Trophoblast cell (in vitro differentiated cells and primary cell): ENCODE measurements at regions not wholly inside any gene's neighbourhood (a gene's known extent, or its start where the extent isn't known, plus 50 kb on each side); places are given as distances from the start of the nearest gene placed in this dataset.

Experiments
- DNase-seq, 2 donors: peaks; one replicate each; pipeline ENCODE4 v3.0.0-alpha.2; 2016
- H2AFZ ChIP-seq: 2 replicates; pipeline ENCODE4 v1.6.1; 2013; ENCODE audit warnings: low read length, moderate library complexity, mild to moderate bottlenecking; ENCODE audit not compliant: insufficient read depth, poor library complexity
- H2AK5ac ChIP-seq: 2 replicates; pipeline ENCODE4 v1.6.1; 2013; ENCODE audit warnings: mild to moderate bottlenecking, low read length
- H2BK120ac ChIP-seq: 2 replicates; pipeline ENCODE4 v1.6.1; 2013; ENCODE audit warnings: low read length, mild to moderate bottlenecking, moderate library complexity; ENCODE audit not compliant: insufficient read depth, poor library complexity
- H2BK12ac ChIP-seq: 2 replicates; pipeline ENCODE4 v1.6.1; 2013; ENCODE audit warnings: mild to moderate bottlenecking, low read length, moderate library complexity
- H2BK5ac ChIP-seq: 2 replicates; pipeline ENCODE4 v1.6.1; 2013; ENCODE audit warnings: low read length, low read depth, moderate library complexity, mild to moderate bottlenecking; ENCODE audit not compliant: poor library complexity
- H3K14ac ChIP-seq: 2 replicates; pipeline ENCODE4 v1.6.1; 2013; ENCODE audit warnings: mild to moderate bottlenecking, low read length
- H3K18ac ChIP-seq: 2 replicates; pipeline ENCODE4 v1.6.1; 2013; ENCODE audit warnings: mild to moderate bottlenecking, low read length
- H3K23ac ChIP-seq: 2 replicates; pipeline ENCODE4 v1.6.1; 2013; ENCODE audit warnings: low read length
- H3K27ac ChIP-seq: 2 replicates; pipeline ENCODE4 v1.5.1; 2013; ENCODE audit warnings: low read depth, mild to moderate bottlenecking, inconsistent platforms, low read length, moderate library complexity
- H3K27me3 ChIP-seq: 2 replicates; pipeline ENCODE4 v1.6.1; 2013; ENCODE audit warnings: inconsistent platforms, mild to moderate bottlenecking, low read length, moderate library complexity; ENCODE audit not compliant: insufficient read depth
- H3K36me3 ChIP-seq, 2 experiments: 1 replicate in 1 of 2; 2 replicates in 1 of 2; pipeline ENCODE4 v1.6.1; 2013; ENCODE audit warnings: low read length in 2 of 2, mild to moderate bottlenecking in 2 of 2, moderate library complexity in 1 of 2; ENCODE audit not compliant: insufficient read depth in 2 of 2, control insufficient read depth in 1 of 2
- H3K4ac ChIP-seq: 2 replicates; pipeline ENCODE4 v1.6.1; 2013; ENCODE audit warnings: low read depth, mild to moderate bottlenecking, low read length, moderate library complexity
- H3K4me1 ChIP-seq, 2 experiments: 1 replicate in 1 of 2; 2 replicates in 1 of 2; pipeline ENCODE4 v1.6.1; 2013; ENCODE audit warnings: low read length in 2 of 2, mild to moderate bottlenecking in 2 of 2, moderate library complexity in 1 of 2; ENCODE audit not compliant: insufficient read depth in 2 of 2, control insufficient read depth in 1 of 2
- H3K4me2 ChIP-seq: 2 replicates; pipeline ENCODE4 v1.6.1; 2013; ENCODE audit warnings: inconsistent platforms, mild to moderate bottlenecking, low read length, moderate library complexity
- H3K4me3 ChIP-seq: 2 replicates; pipeline ENCODE4 v1.5.1; 2013; ENCODE audit warnings: mild to moderate bottlenecking, low read depth, low read length, inconsistent platforms
- H3K79me1 ChIP-seq: one replicate; pipeline ENCODE4 v1.6.1; 2013; ENCODE audit warnings: low read length
- H3K79me2 ChIP-seq: 2 replicates; pipeline ENCODE4 v1.6.1; 2013; ENCODE audit warnings: low read length, mild to moderate bottlenecking; ENCODE audit not compliant: control insufficient read depth, insufficient read depth, poor library complexity
- H3K9ac ChIP-seq: 2 replicates; pipeline ENCODE4 v1.6.1; 2013; ENCODE audit warnings: mild to moderate bottlenecking, low read length
- H3K9me3 ChIP-seq: 2 replicates; pipeline ENCODE4 v1.6.1; 2013; ENCODE audit warnings: low read depth, mild to moderate bottlenecking, control low read depth, inconsistent platforms, low read length; ENCODE audit not compliant: insufficient read depth
- H4K12ac ChIP-seq: 2 replicates; pipeline ENCODE4 v1.6.1; 2013; ENCODE audit warnings: low read depth, mild to moderate bottlenecking, low read length, moderate library complexity
- H4K8ac ChIP-seq: 2 replicates; pipeline ENCODE4 v1.6.1; 2013; ENCODE audit warnings: low read depth, mild to moderate bottlenecking, low read length, moderate library complexity
- H4K91ac ChIP-seq: one replicate; pipeline ENCODE4 v1.6.1; 2013; ENCODE audit warnings: low read depth, mild to moderate bottlenecking, low read length, moderate library complexity
- WGBS: extraction: QIAGEN DNeasy Blood & Tissue Kit; methylation state at CpG from one replicate; pipeline ENCODE4 v1.1.7; 2013; ENCODE audit warnings: missing lambda C conversion rate; ENCODE audit not compliant: insufficient read length, insufficient coverage; ENCODE audit errors: extremely low coverage; 5-methylcytosine and 5-hydroxymethylcytosine counted together

GRCh38 chr2:38462121-38462661, 85.1 kb upstream of the ATL2 start:
- Histone ChIP-seq H3K9ac (no peak overlapping the region), H3K4me2 (no peak overlapping the region), H3K14ac (no peak overlapping the region), H3K18ac (no peak overlapping the region), H4K91ac (no peak overlapping the region), H3K9me3 (peaks cover 4% of the 10 kb centered on the region), H2BK12ac (no peak overlapping the region), H3K36me3 (no peaks in the 10 kb centered on the region), H3K27ac (no peak overlapping the region), H3K79me1 (no peaks in the 10 kb centered on the region), H3K27me3 (no peaks in the 10 kb centered on the region), H2AFZ (no peak overlapping the region), H3K23ac (no peak overlapping the region), H3K4me1 (peaks cover 2 to 3% of the 10 kb centered on the region in 2 experiments), H4K8ac (no peak overlapping the region), H4K12ac (no peak overlapping the region), H3K4ac (no peak overlapping the region), H3K79me2 (no peaks in the 10 kb centered on the region), H2AK5ac (no peak overlapping the region), H2BK5ac (no peak overlapping the region), H3K4me3 (no peak overlapping the region), H2BK120ac (no peak overlapping the region)
- WGBS, result no CpG with 5 or more reads among the region's 7 CpGs
- peak in 1 of 2 donors; percentile 34 for DNase-seq

- Histone ChIP-seq H2BK12ac (no peak overlapping the region), H3K36me3 (no peaks in the 10 kb centered on the region), H3K27me3 (no peaks in the 10 kb centered on the region), H3K23ac (no peak overlapping the region), H3K14ac (no peak overlapping the region), H3K4me1 (peaks cover 2 to 3% of the 10 kb centered on the region in 2 experiments), H2AFZ (no peak overlapping the region), H2BK5ac (no peak overlapping the region), H3K4me3 (no peak overlapping the region), H3K79me1 (no peaks in the 10 kb centered on the region), H3K18ac (no peak overlapping the region), H4K91ac (no peak overlapping the region), H3K9ac (no peak overlapping the region), H4K8ac (no peak overlapping the region), H3K79me2 (no peaks in the 10 kb centered on the region), H3K9me3 (peaks cover 4% of the 10 kb centered on the region), H3K27ac (no peak overlapping the region), H3K4me2 (no peak overlapping the region), H3K4ac (no peak overlapping the region), H4K12ac (no peak overlapping the region), H2AK5ac (no peak overlapping the region), H2BK120ac (no peak overlapping the region)
- whole genome bisulfite sequencing, result no CpG with 5 or more reads among the region's 1 CpG
- no peak for DNase-seq
Measured at GRCh38 chr2:38461470-38461869, 84.4 kb upstream of the ATL2 start.

GRCh38 chr2:38460313-38460712, 83.2 kb upstream of the ATL2 start:
- Histone ChIP-seq H3K4me1 (peaks cover 2 to 3% of the 10 kb centered on the region in 2 experiments), H3K79me1 (no peaks in the 10 kb centered on the region), H3K14ac (no peak overlapping the region)

GRCh38 chr2:38454081-38454480, 77.0 kb upstream of the ATL2 start:
- Histone ChIP-seq H3K4me1 (no peaks in the 10 kb centered on the region), H3K9ac (no peak overlapping the region), H4K91ac (no peak overlapping the region), H3K18ac (no peak overlapping the region), H3K14ac (no peak overlapping the region), H3K4me3 (no peak overlapping the region), H3K23ac (no peak overlapping the region), H3K27ac (no peak overlapping the region), H2AFZ (no peak overlapping the region), H2BK12ac (no peak overlapping the region), H3K4ac (no peak overlapping the region), H2AK5ac (no peak overlapping the region), H3K9me3 (no peaks in the 10 kb centered on the region), H3K79me2 (no peaks in the 10 kb centered on the region), H3K79me1 (no peaks in the 10 kb centered on the region), H3K36me3 (no peaks in the 10 kb centered on the region), H2BK120ac (no peak overlapping the region), H4K12ac (no peak overlapping the region), H3K4me2 (no peak overlapping the region), H3K27me3 (no peaks in the 10 kb centered on the region), H2BK5ac (no peak overlapping the region), H4K8ac (no peak overlapping the region)
- peak; percentile 31 to 68 for DNase-seq
- WGBS, result no CpG with 5 or more reads among the region's 4 CpGs

More at GRCh38 chr2:38460313-38460712, 83.2 kb upstream of the ATL2 start:
- no peak overlapping the region for H2BK5ac ChIP-seq
- no CpG with 5 or more reads among the region's 3 CpGs for WGBS
- H3K36me3 ChIP-seq, result no peaks in the 10 kb centered on the region
- no peak overlapping the region for H2AFZ ChIP-seq
- no peak overlapping the region for H3K4me3 ChIP-seq
- no peaks in the 10 kb centered on the region for H3K27me3 ChIP-seq
- no peak overlapping the region for H3K9ac ChIP-seq
- H3K18ac ChIP-seq, result no peak overlapping the region
- H3K27ac ChIP-seq, result no peak overlapping the region
- H3K4ac ChIP-seq, result no peak overlapping the region
- no peaks in the 10 kb centered on the region for H3K79me2 ChIP-seq
- no peak overlapping the region for H3K23ac ChIP-seq
- H3K4me2 ChIP-seq, result no peak overlapping the region
- H4K91ac ChIP-seq, result no peak overlapping the region
- H4K12ac ChIP-seq, result no peak overlapping the region
- H4K8ac ChIP-seq, result no peak overlapping the region
- H2AK5ac ChIP-seq, result no peak overlapping the region
- H2BK12ac ChIP-seq, result no peak overlapping the region
- H2BK120ac ChIP-seq, result no peak overlapping the region
- peaks cover 3% of the 10 kb centered on the region for H3K9me3 ChIP-seq
- DNase-seq, result no peak
